ENCODE measurements at regions not wholly inside any gene's neighbourhood (a gene's known extent, or its start where the extent isn't known, plus 50 kb on each side); places are given as distances from the start of the nearest gene placed in this dataset.

GRCh38 chr20:1710484-1710883 lies 52.9 kb upstream of the SIRPG start:
- Mint-ChIP-seq H3K27ac (ENCODE audit: unreplicated experiment) (no peak overlapping the region), H3K36me3 (ENCODE audit: low read depth, unreplicated experiment) (no peaks in the 10 kb centered on the region), H3K4me1 (ENCODE audit: unreplicated experiment) (peaks cover 2% of the 10 kb centered on the region), H3K27me3 (ENCODE audit: unreplicated experiment) (no peaks in the 10 kb centered on the region), H3K9me3 (ENCODE audit: unreplicated experiment) (no peaks in the 10 kb centered on the region), H3K4me3 (ENCODE audit: unreplicated experiment) (no peak overlapping the region)
- no peak for TF ChIP-seq CTCF (IDR thresholded peaks at IDR 0.05; ENCODE audit: unreplicated experiment)
- DNase-seq (ENCODE audit: low spot score), result no peak

- Mint-ChIP-seq H3K36me3 (ENCODE audit: low read depth, unreplicated experiment) (no peaks in the 10 kb centered on the region), H3K4me3 (ENCODE audit: unreplicated experiment) (no peak overlapping the region), H3K4me1 (ENCODE audit: unreplicated experiment) (peaks cover 2% of the 10 kb centered on the region), H3K27ac (ENCODE audit: unreplicated experiment) (no peak overlapping the region), H3K27me3 (ENCODE audit: unreplicated experiment) (no peaks in the 10 kb centered on the region), H3K9me3 (ENCODE audit: unreplicated experiment) (no peaks in the 10 kb centered on the region)
- TF ChIP-seq CTCF (IDR thresholded peaks at IDR 0.05; ENCODE audit: unreplicated experiment), result no peak
- DNase-seq (ENCODE audit: low spot score), result no peak
Measured at GRCh38 chr20:1707588-1708449, 50.2 kb upstream of the SIRPG start.

All from endothelial cell (in vitro differentiated cells).